GM12865 (cell line): ENCODE measurements at regions not wholly inside any gene's neighbourhood (a gene's known extent, or its start where the extent isn't known, plus 50 kb on each side); places are given as distances from the start of the nearest gene placed in this dataset.
A peak's percentile ranks its signal among the peaks of the same experiment; 100 is the strongest.

Source experiments
- DNase-seq: peaks from one replicate; pipeline ENCODE4 v3.0.0; 2010; ENCODE audit warnings: low read depth
- H3K4me3 ChIP-seq: 2 replicates; pipeline ENCODE4 v1.5.1; 2011; ENCODE audit warnings: mild to moderate bottlenecking, low read depth, low read length, control low read depth
- CTCF ChIP-seq: IDR thresholded peaks from 2 replicates; pipeline ENCODE4 v1.5.1; 2011; ENCODE audit warnings: low read length, control low read depth, low read depth, inconsistent platforms; ENCODE audit not compliant: insufficient read depth; ENCODE audit errors: missing control alignments

GRCh38 chr20:5377484-5377883 is 60.7 kb upstream of the PROKR2 start:
- H3K4me3 ChIP-seq = no peak overlapping the region
- DNase-seq = no peak
- no peak for TF ChIP-seq CTCF

- no peak overlapping the region for H3K4me3 ChIP-seq
- DNase-seq = no peak
- TF ChIP-seq CTCF = no peak
These were observed 59.5 kb upstream of the PROKR2 start for GRCh38 chr20:5376228-5376627.

- no peak for DNase-seq
- no peak for TF ChIP-seq CTCF
- H3K4me3 ChIP-seq = no peak overlapping the region
These were observed 57.4 kb upstream of the PROKR2 start for GRCh38 chr20:5374171-5374570.

- no peak for TF ChIP-seq CTCF
- DNase-seq = no peak
- no peak overlapping the region for H3K4me3 ChIP-seq
These were observed 55.6 kb upstream of the PROKR2 start for GRCh38 chr20:5372371-5372770.

GRCh38 chr20:5369629-5370028 is 52.9 kb upstream of the PROKR2 start:
- DNase-seq = peak; percentile 2
- no peak for TF ChIP-seq CTCF
- no peak overlapping the region for H3K4me3 ChIP-seq
